HS-5 (cell line): ENCODE measurements at regions not wholly inside any gene's neighbourhood (a gene's known extent, or its start where the extent isn't known, plus 50 kb on each side); places are given as distances from the start of the nearest gene placed in this dataset.

Source experiments
- DNase-seq: peaks from one replicate; pipeline ENCODE4 v3.0.0-alpha.2; 2012; ENCODE audit warnings: low read depth

- DNase-seq: no peak
These were observed 327.7 kb downstream of the CDC5L start for GRCh38 chr6:44715188-44715587.

- no peak for DNase-seq
These were observed 328.4 kb downstream of the CDC5L start for GRCh38 chr6:44715925-44716324.

- DNase-seq: no peak
These were observed 329.9 kb downstream of the CDC5L start for GRCh38 chr6:44717431-44717830.

- DNase-seq: no peak
These were observed 334.6 kb downstream of the CDC5L start for GRCh38 chr6:44721954-44722578.

GRCh38 chr6:44722736-44723135 is 335.2 kb downstream of the CDC5L start:
- no peak for DNase-seq

- no peak for DNase-seq
These were observed 336.1 kb downstream of the CDC5L start for GRCh38 chr6:44723439-44724197.

- no peak for DNase-seq
These were observed 337.6 kb downstream of the CDC5L start for GRCh38 chr6:44725070-44725469.

- DNase-seq: no peak
These were observed 340.4 kb downstream of the CDC5L start for GRCh38 chr6:44727651-44728630.

- no peak for DNase-seq
These were observed 343.4 kb downstream of the CDC5L start for GRCh38 chr6:44730771-44731391.

GRCh38 chr6:44731485-44732095 is 344.1 kb downstream of the CDC5L start:
- no peak for DNase-seq

- no peak for DNase-seq
These were observed 344.7 kb downstream of the CDC5L start for GRCh38 chr6:44732243-44732642.

- no peak for DNase-seq
These were observed 345.6 kb downstream of the CDC5L start for GRCh38 chr6:44733126-44733525.

- DNase-seq: no peak
These were observed 346.4 kb downstream of the CDC5L start for GRCh38 chr6:44733868-44734267.

- no peak for DNase-seq
These were observed 347.6 kb downstream of the CDC5L start for GRCh38 chr6:44734886-44735629.

- no peak for DNase-seq
These were observed 348.1 kb downstream of the CDC5L start for GRCh38 chr6:44735630-44735963.

- DNase-seq: no peak
These were observed 349.8 kb downstream of the CDC5L start for GRCh38 chr6:44737341-44737740.

GRCh38 chr6:44737829-44738528 is 350.5 kb downstream of the CDC5L start:
- no peak for DNase-seq

GRCh38 chr6:44738601-44739146 is 351.2 kb downstream of the CDC5L start:
- DNase-seq: peak; percentile 64

GRCh38 chr6:44739181-44739580 is 351.7 kb downstream of the CDC5L start:
- DNase-seq: no peak

- no peak for DNase-seq
These were observed 353.1 kb downstream of the CDC5L start for GRCh38 chr6:44740566-44741120.
